Sigmoid colon (tissue), 4 donors: ENCODE measurements at regions not wholly inside any gene's neighbourhood (a gene's known extent, or its start where the extent isn't known, plus 50 kb on each side); places are given as distances from the start of the nearest gene placed in this dataset.

ENCODE experiments used
- EP300 ChIP-seq, 4 donors: sonication (generic); formaldehyde crosslinking; IDR thresholded peaks; one replicate each; pipeline ENCODE4 v1.6.1; 2017; ENCODE audit warnings: antibody characterized with exemption in 4 of 4
- POLR2A ChIP-seq, 2 donors: fragments of 450-650 bp; IDR thresholded peaks; one replicate each; pipeline ENCODE4 v1.6.1; 2016; ENCODE audit warnings: antibody characterized with exemption in 2 of 2, mild to moderate bottlenecking in 2 of 2, moderate library complexity in 2 of 2
- POLR2AphosphoS5 ChIP-seq, 4 donors: sonication (generic); formaldehyde crosslinking; IDR thresholded peaks; one replicate each; pipeline ENCODE4 v1.6.1; 2017; ENCODE audit warnings: antibody characterized with exemption in 4 of 4

DNA sequence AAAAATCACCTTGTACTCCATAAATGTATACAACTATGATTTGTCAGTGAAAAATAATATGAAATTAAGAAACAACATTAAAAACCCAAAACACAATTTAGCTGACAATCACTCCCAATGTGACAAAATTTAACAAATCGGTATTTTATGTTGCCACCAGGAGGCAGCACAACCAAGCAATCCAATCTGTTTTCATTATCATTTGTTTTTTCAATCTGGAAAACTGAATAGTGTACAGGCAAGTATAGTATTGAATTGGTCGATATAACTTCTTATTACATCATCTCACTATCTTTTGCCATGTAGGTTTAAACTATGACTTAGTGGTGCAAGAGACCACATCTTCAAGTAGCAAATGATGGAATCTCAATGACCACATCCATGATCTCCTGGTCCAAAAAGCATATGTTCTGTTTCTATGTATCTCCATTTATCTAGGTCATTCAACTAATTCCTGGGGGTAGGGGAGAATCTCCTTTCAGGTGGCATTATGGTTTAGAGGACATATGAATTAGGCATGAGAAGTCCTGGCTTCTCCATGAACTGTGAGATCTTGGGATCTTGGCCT, 112.9 kb upstream of the AGA start:
- no peak for TF ChIP-seq POLR2A (IDR thresholded peaks at IDR 0.05)
- TF ChIP-seq POLR2AphosphoS5 (IDR thresholded peaks at IDR 0.05): no peak
- no peak for TF ChIP-seq EP300 (IDR thresholded peaks at IDR 0.05)
